SK-N-SH (cell line): ENCODE measurements at regions not wholly inside any gene's neighbourhood (a gene's known extent, or its start where the extent isn't known, plus 50 kb on each side); places are given as distances from the start of the nearest gene placed in this dataset.

Source experiments
- CTCF ChIA-PET: fragments of 300-600, 350-600 bp; formaldehyde crosslinking; extraction: SDS; loops from one replicate; lab custom pipeline; 2021; lab: Yijun Ruan, JAX
- POLR2A ChIA-PET: fragments of 350-600 bp; sonication (Branson Sonifier 250); formaldehyde crosslinking; extraction: SDS; loops from one replicate; lab custom pipeline; 2020; ENCODE audit warnings: antibody characterized with exemption, inconsistent platforms; lab: Yijun Ruan, JAX
- DNase-seq: peaks from one replicate; pipeline ENCODE4 v3.0.0; 2012
- H2AFZ ChIP-seq: fragments of 200-600 bp; sonication (generic); 2 replicates; pipeline ENCODE4 v1.8.1; 2016; ENCODE audit warnings: antibody characterized with exemption, mild to moderate bottlenecking, low read depth
- H3F3A ChIP-seq: fragments of 200-600 bp; sonication (generic); replicated peaks from 2 replicates; pipeline ENCODE3; 2016; ENCODE audit warnings: antibody characterized with exemption, mild to moderate bottlenecking; ENCODE audit not compliant: insufficient read depth
- H3K27ac ChIP-seq, 2 experiments: fragments of 200-500 bp in 1 of 2; fragments of 200-600 bp in 1 of 2; sonication (Bioruptor generic) in 1 of 2; sonication (generic), shearing (Covaris generic) in 1 of 2; 2 replicates each; pipeline versions ENCODE4 v1.5.1 to v1.6.1; 2014 to 2016; ENCODE audit warnings: low read depth in 2 of 2, inconsistent platforms in 1 of 2, low read length in 1 of 2, mild to moderate bottlenecking in 1 of 2, mixed read lengths in 1 of 2
- H3K27me3 ChIP-seq: fragments of 200-600 bp; sonication (generic), shearing (Covaris generic); 2 replicates; pipeline ENCODE4 v1.6.1; 2016; ENCODE audit warnings: mixed run types; ENCODE audit not compliant: insufficient read depth
- H3K36me3 ChIP-seq, 2 experiments: fragments of 200-500 bp in 1 of 2; fragments of 200-600 bp in 1 of 2; sonication (Bioruptor generic) in 1 of 2; sonication (generic) in 1 of 2; replicated peaks in 1 of 2; 2 replicates each; pipeline versions ENCODE3 to v1.5.1; 2014 to 2016; ENCODE audit warnings: low read length in 1 of 2, mild to moderate bottlenecking in 1 of 2; ENCODE audit not compliant: insufficient read depth in 2 of 2, control insufficient read depth in 1 of 2
- H3K4me1 ChIP-seq, 2 experiments: fragments of 200-500 bp in 1 of 2; fragments of 200-600 bp in 1 of 2; sonication (Bioruptor generic) in 1 of 2; sonication (generic), shearing (Covaris generic) in 1 of 2; 2 replicates each; pipeline versions ENCODE4 v1.5.1 to v1.6.1; 2014 to 2016; ENCODE audit warnings: low read depth in 1 of 2, low read length in 1 of 2, mixed run types in 1 of 2; ENCODE audit not compliant: insufficient read depth in 2 of 2, control insufficient read depth in 1 of 2
- H3K4me2 ChIP-seq: fragments of 200-600 bp; sonication (generic), shearing (Covaris generic); 2 replicates; pipeline ENCODE4 v1.6.1; 2017; ENCODE audit warnings: mixed run types
- H3K4me3 ChIP-seq, 2 experiments: fragments of 200-500 bp in 1 of 2; fragments of 200-600 bp in 1 of 2; sonication (Bioruptor generic) in 1 of 2; sonication (generic), shearing (Covaris generic) in 1 of 2; 2 replicates each; pipeline versions ENCODE4 v1.5.1 to v1.8.1; 2014 to 2016; ENCODE audit warnings: low read depth in 2 of 2, inconsistent platforms in 1 of 2, low read length in 1 of 2, mild to moderate bottlenecking in 1 of 2, mixed read lengths in 1 of 2, moderate library complexity in 1 of 2
- H3K79me2 ChIP-seq: fragments of 200-600 bp; sonication (generic); 2 replicates; pipeline ENCODE4 v1.8.1; 2017; ENCODE audit warnings: mild to moderate bottlenecking; ENCODE audit not compliant: insufficient read depth
- H3K9ac ChIP-seq: fragments of 200-600 bp; sonication (generic); 2 replicates; pipeline ENCODE4 v1.6.1; 2017; ENCODE audit warnings: mixed run types
- H3K9me2 ChIP-seq: fragments of 200-600 bp; sonication (generic); 2 replicates; pipeline ENCODE4 v1.6.1; 2017; ENCODE audit warnings: mixed run types
- H3K9me3 ChIP-seq: fragments of 200-600 bp; sonication (generic); 2 replicates; pipeline ENCODE4 v1.6.1; 2017; ENCODE audit warnings: mixed run types, mild to moderate bottlenecking, moderate library complexity
- H4K20me1 ChIP-seq: fragments of 200-600 bp; sonication (generic); 2 replicates; pipeline ENCODE4 v1.6.1; 2017; ENCODE audit warnings: mild to moderate bottlenecking, mixed run types; ENCODE audit not compliant: insufficient read depth
- FOXJ3 ChIP-seq: sonication (generic); formaldehyde crosslinking; IDR thresholded peaks from 2 replicates; pipeline ENCODE4 v1.5.1; 2020; ENCODE audit warnings: mild to moderate bottlenecking, missing genetic modification reagents
- GABPA ChIP-seq: IDR thresholded peaks from 2 replicates; pipeline ENCODE4 v1.4.0; 2012; ENCODE audit warnings: low read depth, mild to moderate bottlenecking
- GATA2 ChIP-seq: sonication (generic); formaldehyde crosslinking; IDR thresholded peaks from 2 replicates; pipeline ENCODE4 v1.5.0; 2020; ENCODE audit warnings: mild to moderate bottlenecking, missing genetic modification reagents
- MEF2A ChIP-seq: IDR thresholded peaks from 2 replicates; pipeline ENCODE4 v1.4.0; 2012; ENCODE audit warnings: low read depth, borderline replicate concordance
- NFIC ChIP-seq: IDR thresholded peaks from 2 replicates; pipeline ENCODE4 v1.4.0; 2012; ENCODE audit warnings: borderline replicate concordance
- RCOR1 ChIP-seq: fragments of 150-350 bp; IDR thresholded peaks from 2 replicates; pipeline ENCODE4 v1.6.1; 2017; ENCODE audit warnings: antibody characterized with exemption, low read length
- RFX5 ChIP-seq: IDR thresholded peaks from 2 replicates; pipeline ENCODE4 v1.6.1; 2012; ENCODE audit warnings: mild to moderate bottlenecking, improper control_type of control experiment, low read length
- RXRA ChIP-seq: IDR thresholded peaks from 2 replicates; pipeline ENCODE4 v1.4.0; 2012; ENCODE audit warnings: low read depth, mild to moderate bottlenecking, borderline replicate concordance
- TEAD4 ChIP-seq: IDR thresholded peaks from 2 replicates; pipeline ENCODE4 v1.4.0; 2012; ENCODE audit warnings: mild to moderate bottlenecking, borderline replicate concordance; ENCODE audit not compliant: insufficient read depth
- YY1 ChIP-seq: IDR thresholded peaks from 2 replicates; pipeline ENCODE4 v1.4.0; 2012; ENCODE audit warnings: low read depth, mild to moderate bottlenecking
- WGBS: methylation state at CpG from one replicate; pipeline ENCODE4 v1.1.6; 2017; ENCODE audit warnings: low lambda C conversion rate; 5-methylcytosine and 5-hydroxymethylcytosine counted together
- TF ChIP-seq, protein P1 (sequence below): IDR thresholded peaks from 2 replicates; pipeline ENCODE4 v1.4.0; 2012; ENCODE audit warnings: low read depth, borderline replicate concordance
- TF ChIP-seq, protein P2 (sequence below): fragments of 150-350 bp; IDR thresholded peaks from 2 replicates; pipeline ENCODE4 v1.6.1; 2016; ENCODE audit warnings: mild to moderate bottlenecking, low read depth, low read length
- TF ChIP-seq, protein P3 (sequence below): fragments of 200-600 bp; sonication (generic); IDR thresholded peaks from 2 replicates; pipeline ENCODE4 v1.6.1; 2017; ENCODE audit warnings: antibody characterized with exemption, mild to moderate bottlenecking, moderate library complexity

GRCh38 chr14:95402578-95402977, 82.9 kb upstream of the CLMN start (continued):
- TF ChIP-seq, protein P1, sequence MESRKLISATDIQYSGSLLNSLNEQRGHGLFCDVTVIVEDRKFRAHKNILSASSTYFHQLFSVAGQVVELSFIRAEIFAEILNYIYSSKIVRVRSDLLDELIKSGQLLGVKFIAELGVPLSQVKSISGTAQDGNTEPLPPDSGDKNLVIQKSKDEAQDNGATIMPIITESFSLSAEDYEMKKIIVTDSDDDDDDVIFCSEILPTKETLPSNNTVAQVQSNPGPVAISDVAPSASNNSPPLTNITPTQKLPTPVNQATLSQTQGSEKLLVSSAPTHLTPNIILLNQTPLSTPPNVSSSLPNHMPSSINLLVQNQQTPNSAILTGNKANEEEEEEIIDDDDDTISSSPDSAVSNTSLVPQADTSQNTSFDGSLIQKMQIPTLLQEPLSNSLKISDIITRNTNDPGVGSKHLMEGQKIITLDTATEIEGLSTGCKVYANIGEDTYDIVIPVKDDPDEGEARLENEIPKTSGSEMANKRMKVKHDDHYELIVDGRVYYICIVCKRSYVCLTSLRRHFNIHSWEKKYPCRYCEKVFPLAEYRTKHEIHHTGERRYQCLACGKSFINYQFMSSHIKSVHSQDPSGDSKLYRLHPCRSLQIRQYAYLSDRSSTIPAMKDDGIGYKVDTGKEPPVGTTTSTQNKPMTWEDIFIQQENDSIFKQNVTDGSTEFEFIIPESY: no peak
- no peak for TF ChIP-seq MEF2A
- TF ChIP-seq FOXJ3 (CRISPR knock-in tag): no peak

DNA sequence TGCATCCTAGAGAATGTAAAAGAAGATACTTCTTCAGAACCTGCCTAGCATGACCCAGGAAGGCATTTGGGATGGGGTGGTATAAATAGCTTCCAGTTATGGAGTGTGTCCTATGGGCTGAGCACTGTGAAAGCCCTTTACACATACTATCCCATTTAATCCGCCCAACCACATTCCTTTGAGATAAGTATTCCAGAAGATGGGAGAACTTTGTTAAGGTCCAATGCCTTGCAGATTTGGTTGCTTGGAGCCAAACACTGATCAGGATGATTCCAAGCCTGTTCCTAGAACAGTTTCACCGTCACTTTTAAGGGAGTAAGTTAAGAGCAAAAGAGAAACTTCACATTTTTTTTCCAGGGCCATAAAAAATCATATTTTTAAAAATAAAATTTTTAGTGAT, 82.5 kb upstream of the CLMN start:
- Histone ChIP-seq H3K36me3 (no peaks in the 10 kb centered on the region), H3K27me3 (no peaks in the 10 kb centered on the region), H3K9me2 (no peaks in the 10 kb centered on the region), H3K27ac (no peak overlapping the region), H3K9ac (no peak overlapping the region), H4K20me1 (no peaks in the 10 kb centered on the region), H3K9me3 (no peaks in the 10 kb centered on the region), H3K79me2 (no peaks in the 10 kb centered on the region), H3F3A (no peaks in the 10 kb centered on the region), H3K4me2 (no peak overlapping the region), H3K4me1 (peaks cover 0 to 17% of the 10 kb centered on the region in 2 experiments; a peak in 2 of 4 replicates), H2AFZ (no peak overlapping the region), H3K4me3 (no peak overlapping the region)
- ChIA-PET POLR2A (no interaction called here), CTCF (interaction anchor here (1.4 kb wide), 1 partner anchor 11 kb away, joined by 3 read pairs; no protein-coding TSS in a partner anchor)
- TF ChIP-seq, protein P1: no peak
- TF ChIP-seq NFIC (no peak), TEAD4 (no peak)
- 63% methylated on average over 2 of the region's 2 CpGs for WGBS
- no peak for DNase-seq

DNA sequence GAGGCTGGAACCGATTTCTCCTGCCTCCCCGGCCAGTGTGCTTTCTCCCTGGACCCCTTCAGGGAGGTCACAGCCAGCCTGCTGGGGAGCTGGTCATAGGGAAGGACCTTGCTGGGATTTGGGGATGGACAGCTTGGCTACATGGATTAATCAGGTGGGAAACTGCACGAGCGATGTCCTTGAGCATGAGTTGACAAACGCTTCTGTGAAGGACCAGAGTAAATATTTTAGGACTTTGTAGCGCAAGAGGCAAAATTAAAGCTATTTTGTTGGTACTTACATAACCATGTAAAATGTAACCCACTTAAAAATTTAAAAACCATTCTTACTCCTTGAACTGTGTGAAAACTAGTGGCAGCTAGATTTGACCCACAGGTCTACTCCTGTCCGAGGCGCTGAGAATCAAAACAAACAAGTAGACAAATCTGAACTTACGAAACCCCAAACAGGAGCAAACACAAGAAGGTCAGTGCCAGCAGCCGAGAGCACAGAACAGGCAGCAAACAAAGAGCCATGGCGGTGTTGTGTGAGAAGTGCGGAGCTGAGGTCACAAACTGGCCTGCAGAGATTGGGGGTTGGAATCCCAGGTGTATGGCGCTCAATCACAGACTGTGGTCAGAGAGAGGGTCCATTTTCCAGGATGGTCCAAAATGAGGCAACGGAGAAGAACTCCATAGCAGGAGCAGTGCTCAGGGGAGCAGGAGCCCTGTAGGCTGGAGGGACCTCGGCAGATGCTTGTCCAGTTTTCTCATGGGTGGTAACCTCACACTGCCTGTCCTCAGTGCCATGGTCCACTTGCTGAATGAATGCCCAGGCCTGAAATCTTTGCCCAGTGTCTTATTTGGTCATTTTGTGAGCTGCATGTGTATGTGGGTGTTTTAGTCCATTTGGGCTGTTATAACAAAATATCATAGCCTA, 79.2 kb upstream of the CLMN start:
- Histone ChIP-seq H3K9me3 (no peaks in the 10 kb centered on the region), H3K4me3 (no peak overlapping the region), H3K79me2 (no peaks in the 10 kb centered on the region), H3K9me2 (no peaks in the 10 kb centered on the region), H2AFZ (no peak overlapping the region), H3F3A (no peaks in the 10 kb centered on the region), H4K20me1 (no peaks in the 10 kb centered on the region), H3K36me3 (no peaks in the 10 kb centered on the region), H3K9ac (no peak overlapping the region), H3K4me1 (peaks cover 0 to 13% of the 10 kb centered on the region in 2 experiments; a peak in 1 of 4 replicates), H3K4me2 (no peak overlapping the region), H3K27me3 (no peaks in the 10 kb centered on the region), H3K27ac (no peak overlapping the region)
- POLR2A ChIA-PET: interaction anchor here (1.4 kb wide), 1 partner anchor 15 kb away, joined by 3 read pairs; no protein-coding TSS in a partner anchor
- no peak for DNase-seq
- 89% methylated on average over 15 of the region's 15 CpGs for WGBS
- CTCF ChIA-PET: interaction anchor here (1.2 kb wide), 1 partner anchor 15 kb away, joined by 3 read pairs; no protein-coding TSS in a partner anchor
- TF ChIP-seq RFX5: no peak
- TF ChIP-seq, protein P2, sequence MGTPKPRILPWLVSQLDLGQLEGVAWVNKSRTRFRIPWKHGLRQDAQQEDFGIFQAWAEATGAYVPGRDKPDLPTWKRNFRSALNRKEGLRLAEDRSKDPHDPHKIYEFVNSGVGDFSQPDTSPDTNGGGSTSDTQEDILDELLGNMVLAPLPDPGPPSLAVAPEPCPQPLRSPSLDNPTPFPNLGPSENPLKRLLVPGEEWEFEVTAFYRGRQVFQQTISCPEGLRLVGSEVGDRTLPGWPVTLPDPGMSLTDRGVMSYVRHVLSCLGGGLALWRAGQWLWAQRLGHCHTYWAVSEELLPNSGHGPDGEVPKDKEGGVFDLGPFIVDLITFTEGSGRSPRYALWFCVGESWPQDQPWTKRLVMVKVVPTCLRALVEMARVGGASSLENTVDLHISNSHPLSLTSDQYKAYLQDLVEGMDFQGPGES: no peak
- TF ChIP-seq, protein P3, sequence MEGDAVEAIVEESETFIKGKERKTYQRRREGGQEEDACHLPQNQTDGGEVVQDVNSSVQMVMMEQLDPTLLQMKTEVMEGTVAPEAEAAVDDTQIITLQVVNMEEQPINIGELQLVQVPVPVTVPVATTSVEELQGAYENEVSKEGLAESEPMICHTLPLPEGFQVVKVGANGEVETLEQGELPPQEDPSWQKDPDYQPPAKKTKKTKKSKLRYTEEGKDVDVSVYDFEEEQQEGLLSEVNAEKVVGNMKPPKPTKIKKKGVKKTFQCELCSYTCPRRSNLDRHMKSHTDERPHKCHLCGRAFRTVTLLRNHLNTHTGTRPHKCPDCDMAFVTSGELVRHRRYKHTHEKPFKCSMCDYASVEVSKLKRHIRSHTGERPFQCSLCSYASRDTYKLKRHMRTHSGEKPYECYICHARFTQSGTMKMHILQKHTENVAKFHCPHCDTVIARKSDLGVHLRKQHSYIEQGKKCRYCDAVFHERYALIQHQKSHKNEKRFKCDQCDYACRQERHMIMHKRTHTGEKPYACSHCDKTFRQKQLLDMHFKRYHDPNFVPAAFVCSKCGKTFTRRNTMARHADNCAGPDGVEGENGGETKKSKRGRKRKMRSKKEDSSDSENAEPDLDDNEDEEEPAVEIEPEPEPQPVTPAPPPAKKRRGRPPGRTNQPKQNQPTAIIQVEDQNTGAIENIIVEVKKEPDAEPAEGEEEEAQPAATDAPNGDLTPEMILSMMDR: no peak
- TF ChIP-seq RXRA: no peak
- no peak for TF ChIP-seq RCOR1
- TF ChIP-seq GABPA: no peak
- TF ChIP-seq YY1: no peak
- TF ChIP-seq, protein P1: no peak
- no peak for TF ChIP-seq GATA2 (CRISPR knock-in tag)
